Mammary epithelial cell (primary cell): ENCODE measurements at regions not wholly inside any gene's neighbourhood (a gene's known extent, or its start where the extent isn't known, plus 50 kb on each side); places are given as distances from the start of the nearest gene placed in this dataset.

ENCODE experiments used
- CTCF ChIP-seq, 2 donors: IDR thresholded peaks in 1 of 2; conservative IDR thresholded peaks in 1 of 2; 2 replicates each; pipeline ENCODE4 v1.5.1; 2011 to 2012; ENCODE audit warnings: inconsistent platforms in 2 of 2, low read length in 2 of 2, mild to moderate bottlenecking in 2 of 2, control low read depth in 1 of 2, low read depth in 1 of 2; ENCODE audit not compliant: insufficient read depth in 1 of 2; ENCODE audit errors: extremely low read depth in 1 of 2
- EZH2 ChIP-seq: IDR thresholded peaks from 2 replicates; pipeline ENCODE4 v1.6.1; 2012; ENCODE audit warnings: low read length, inconsistent platforms, borderline replicate concordance

- TF ChIP-seq CTCF (conservative IDR thresholded peaks at IDR 0.05 in 1 of 2, IDR thresholded peaks at IDR 0.05 in 1 of 2; ENCODE audit: extremely low read depth in 1 of 2, insufficient read depth in 1 of 2, low read depth in 1 of 2, low read length in 2 of 2) (no peak), EZH2 (no peak)
These were observed 175.1 kb upstream of the CSF3R start for GRCh38 chr1:36657826-36658225.
